Esophagus muscularis mucosa (tissue), 4 donors: ENCODE measurements at regions not wholly inside any gene's neighbourhood (a gene's known extent, or its start where the extent isn't known, plus 50 kb on each side); places are given as distances from the start of the nearest gene placed in this dataset.

ENCODE experiments used
- DNase-seq: peaks from one replicate; pipeline ENCODE4 v3.0.0-alpha.2; 2017; ENCODE audit errors: extremely low spot score
- H3K27ac ChIP-seq, 4 donors: fragments of 200-600 bp; sonication (generic); replicated peaks in 1 of 4; 1 replicate in 3 of 4; 2 replicates in 1 of 4; pipeline ENCODE4 v1.5.1; 2016 to 2019; ENCODE audit warnings: mild to moderate bottlenecking in 1 of 4
- H3K27me3 ChIP-seq, 4 donors: fragments of 200-600 bp; sonication (generic); one replicate each; pipeline versions ENCODE4 v1.5.1 to v1.6.0; 2016 to 2019
- H3K36me3 ChIP-seq, 4 donors: fragments of 200-600 bp; sonication (generic); one replicate each; pipeline ENCODE4 v1.5.1; 2016 to 2019
- H3K4me1 ChIP-seq, 4 donors: fragments of 200-600 bp; sonication (generic); one replicate each; pipeline ENCODE4 v1.5.1; 2016 to 2019
- H3K4me3 ChIP-seq, 4 donors: fragments of 200-600 bp; sonication (generic); 1 replicate in 2 of 4; 2 replicates in 2 of 4; pipeline ENCODE4 v1.5.1; 2016 to 2019; ENCODE audit warnings: mild to moderate bottlenecking in 4 of 4, moderate library complexity in 1 of 4
- H3K9me3 ChIP-seq, 4 donors: fragments of 200-600 bp; sonication (generic); 1 replicate in 3 of 4; 2 replicates in 1 of 4; pipeline ENCODE4 v1.5.1; 2016 to 2019
- EP300 ChIP-seq: sonication (generic); formaldehyde crosslinking; IDR thresholded peaks from one replicate; pipeline ENCODE4 v1.6.1; 2017; ENCODE audit warnings: antibody characterized with exemption
- POLR2A ChIP-seq: fragments of 450-650 bp; IDR thresholded peaks from one replicate; pipeline ENCODE4 v1.6.1; 2017; ENCODE audit warnings: antibody characterized with exemption, moderate library complexity, mild to moderate bottlenecking, low read depth
- POLR2AphosphoS5 ChIP-seq, 2 donors: sonication (generic); formaldehyde crosslinking; IDR thresholded peaks; one replicate each; pipeline ENCODE4 v1.6.1; 2017; ENCODE audit warnings: antibody characterized with exemption in 2 of 2
- WGBS: methylation state at CpG from one replicate; pipeline ENCODE4 v1.1.5; 2018; 5-methylcytosine and 5-hydroxymethylcytosine counted together
- intact Hi-C: fragments of 100-400 bp; cut with DNase I; formaldehyde crosslinking; loops from one replicate; pipeline ENCODE4 v1.15.1; 2023
- TF ChIP-seq, protein P1 (sequence below), 3 experiments: fragments of 200-600 bp in 2 of 3; fragments of 450-650 bp in 1 of 3; sonication (generic) in 2 of 3; IDR thresholded peaks; one replicate each; pipeline ENCODE4 v1.5.1; 2017 to 2019; ENCODE audit warnings: antibody characterized with exemption in 3 of 3, mild to moderate bottlenecking in 2 of 3, moderate library complexity in 1 of 3

DNA sequence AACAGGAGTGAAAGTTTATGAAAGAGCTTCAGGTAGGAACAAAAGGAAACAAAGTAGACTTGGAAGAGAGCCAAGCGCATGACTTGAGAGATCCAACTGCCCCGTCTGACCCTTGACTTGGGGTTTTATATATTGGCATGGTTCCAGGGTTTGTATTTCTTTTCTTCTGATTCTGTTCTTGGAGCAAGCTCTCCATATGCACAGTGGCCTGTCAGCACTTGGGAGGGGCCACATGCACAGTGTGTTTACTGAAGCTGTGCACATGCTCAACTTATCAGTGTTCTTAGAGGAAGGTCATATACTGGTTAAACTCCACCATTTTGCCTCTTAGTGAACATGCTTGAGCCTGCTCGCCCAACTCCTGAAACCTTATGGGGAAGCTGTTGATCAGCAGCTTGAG is 953.7 kb downstream of the TFAP2A start:
- Histone ChIP-seq H3K4me1 (no peaks in the 10 kb centered on the region), H3K27ac (no peak overlapping the region), H3K27me3 (no peaks in the 10 kb centered on the region), H3K4me3 (no peak overlapping the region), H3K36me3 (no peaks in the 10 kb centered on the region), H3K9me3 (no peaks in the 10 kb centered on the region)
- TF ChIP-seq, protein P1, sequence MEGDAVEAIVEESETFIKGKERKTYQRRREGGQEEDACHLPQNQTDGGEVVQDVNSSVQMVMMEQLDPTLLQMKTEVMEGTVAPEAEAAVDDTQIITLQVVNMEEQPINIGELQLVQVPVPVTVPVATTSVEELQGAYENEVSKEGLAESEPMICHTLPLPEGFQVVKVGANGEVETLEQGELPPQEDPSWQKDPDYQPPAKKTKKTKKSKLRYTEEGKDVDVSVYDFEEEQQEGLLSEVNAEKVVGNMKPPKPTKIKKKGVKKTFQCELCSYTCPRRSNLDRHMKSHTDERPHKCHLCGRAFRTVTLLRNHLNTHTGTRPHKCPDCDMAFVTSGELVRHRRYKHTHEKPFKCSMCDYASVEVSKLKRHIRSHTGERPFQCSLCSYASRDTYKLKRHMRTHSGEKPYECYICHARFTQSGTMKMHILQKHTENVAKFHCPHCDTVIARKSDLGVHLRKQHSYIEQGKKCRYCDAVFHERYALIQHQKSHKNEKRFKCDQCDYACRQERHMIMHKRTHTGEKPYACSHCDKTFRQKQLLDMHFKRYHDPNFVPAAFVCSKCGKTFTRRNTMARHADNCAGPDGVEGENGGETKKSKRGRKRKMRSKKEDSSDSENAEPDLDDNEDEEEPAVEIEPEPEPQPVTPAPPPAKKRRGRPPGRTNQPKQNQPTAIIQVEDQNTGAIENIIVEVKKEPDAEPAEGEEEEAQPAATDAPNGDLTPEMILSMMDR (IDR thresholded peaks at IDR 0.05), result no peak
- no peak for TF ChIP-seq POLR2A
- no peak for TF ChIP-seq POLR2AphosphoS5 (IDR thresholded peaks at IDR 0.05)
- no peak for TF ChIP-seq EP300
- no peak for DNase-seq
- intact Hi-C loops, result no loop called here
- WGBS, result 84% methylated on average over 3 of the region's 3 CpGs

DNA sequence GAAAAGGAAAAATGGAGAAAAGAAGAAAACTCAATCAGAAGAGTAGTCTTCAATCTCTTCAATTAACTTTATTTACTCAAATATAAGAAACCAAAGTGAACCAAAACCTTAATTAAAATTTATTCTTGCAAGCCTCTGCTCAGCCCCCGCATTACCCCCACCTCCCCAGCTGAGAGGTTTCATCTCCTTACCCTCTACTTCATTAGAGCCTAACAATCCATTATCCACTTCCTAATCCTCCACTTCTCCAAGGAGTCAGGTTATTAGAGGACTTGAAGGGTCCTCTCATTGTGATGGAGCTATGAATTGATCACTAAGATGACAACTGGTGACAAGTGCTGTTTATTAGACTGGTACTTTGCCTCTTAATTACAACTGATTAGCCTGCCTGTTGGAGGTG is 956.5 kb downstream of the TFAP2A start:
- intact Hi-C loops, result no loop called here
- 83% methylated on average over 1 of the region's 1 CpG for WGBS
- Histone ChIP-seq H3K4me3 (no peak overlapping the region), H3K9me3 (no peaks in the 10 kb centered on the region), H3K27ac (no peak overlapping the region), H3K36me3 (no peaks in the 10 kb centered on the region), H3K27me3 (no peaks in the 10 kb centered on the region), H3K4me1 (no peaks in the 10 kb centered on the region)
- DNase-seq, result no peak
- TF ChIP-seq, protein P1 (IDR thresholded peaks at IDR 0.05), result no peak
- TF ChIP-seq POLR2A (no peak), POLR2AphosphoS5 (IDR thresholded peaks at IDR 0.05) (no peak)

DNA sequence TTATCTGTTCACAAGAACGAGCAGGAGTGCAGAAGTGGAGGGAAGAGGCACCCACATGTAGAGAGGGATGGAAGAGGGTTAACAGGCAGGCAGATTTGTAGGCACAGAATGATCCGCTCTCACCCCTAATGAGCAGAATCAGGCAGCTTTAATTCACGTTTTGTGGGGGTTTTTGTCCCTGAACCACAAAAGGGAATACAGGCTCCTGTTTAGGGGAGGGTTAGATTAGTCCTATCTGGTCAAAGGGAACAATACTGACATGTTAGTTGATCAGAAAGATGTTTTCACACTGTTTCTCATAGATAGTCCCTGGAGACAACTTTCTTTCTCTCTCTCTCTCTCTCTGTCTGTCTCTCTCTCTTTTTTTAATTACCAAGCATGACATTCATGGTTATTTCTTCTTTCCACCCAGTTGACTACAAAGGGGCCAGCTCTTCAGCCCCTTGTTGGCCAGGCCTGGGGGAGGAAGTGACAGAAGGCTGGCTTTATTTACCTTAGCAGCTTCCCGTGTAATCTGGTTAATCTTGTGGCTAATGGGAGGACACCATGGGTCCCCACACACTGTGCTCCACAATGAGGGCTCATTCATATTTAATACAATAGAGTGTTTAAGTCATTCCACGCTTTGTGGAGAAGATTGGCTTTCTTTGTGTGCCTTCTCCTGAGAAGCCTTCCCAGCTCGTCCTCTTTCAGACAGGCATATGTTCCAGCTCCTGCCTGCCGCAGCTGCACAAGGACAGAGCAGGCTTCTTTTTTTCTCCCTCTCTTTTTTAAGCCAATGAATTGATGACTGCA is 958.8 kb downstream of the TFAP2A start:
- H3K36me3 ChIP-seq, result no peaks in the 10 kb centered on the region
- no peaks in the 10 kb centered on the region for H3K27me3 ChIP-seq
- TF ChIP-seq, protein P1 (IDR thresholded peaks at IDR 0.05), result no peak
- TF ChIP-seq POLR2A (no peak), POLR2AphosphoS5 (IDR thresholded peaks at IDR 0.05) (no peak), EP300 (no peak)
- intact Hi-C loops, result no loop called here
- no peak for DNase-seq
- H3K4me1 ChIP-seq, result no peaks in the 10 kb centered on the region
- H3K4me3 ChIP-seq, result no peak overlapping the region
- no peak overlapping the region for H3K27ac ChIP-seq
- H3K9me3 ChIP-seq, result peaks cover 0 to 3% (median 0%) of the 10 kb centered on the region in 4 donors
- 38% methylated on average over 7 of the region's 7 CpGs for WGBS

DNA sequence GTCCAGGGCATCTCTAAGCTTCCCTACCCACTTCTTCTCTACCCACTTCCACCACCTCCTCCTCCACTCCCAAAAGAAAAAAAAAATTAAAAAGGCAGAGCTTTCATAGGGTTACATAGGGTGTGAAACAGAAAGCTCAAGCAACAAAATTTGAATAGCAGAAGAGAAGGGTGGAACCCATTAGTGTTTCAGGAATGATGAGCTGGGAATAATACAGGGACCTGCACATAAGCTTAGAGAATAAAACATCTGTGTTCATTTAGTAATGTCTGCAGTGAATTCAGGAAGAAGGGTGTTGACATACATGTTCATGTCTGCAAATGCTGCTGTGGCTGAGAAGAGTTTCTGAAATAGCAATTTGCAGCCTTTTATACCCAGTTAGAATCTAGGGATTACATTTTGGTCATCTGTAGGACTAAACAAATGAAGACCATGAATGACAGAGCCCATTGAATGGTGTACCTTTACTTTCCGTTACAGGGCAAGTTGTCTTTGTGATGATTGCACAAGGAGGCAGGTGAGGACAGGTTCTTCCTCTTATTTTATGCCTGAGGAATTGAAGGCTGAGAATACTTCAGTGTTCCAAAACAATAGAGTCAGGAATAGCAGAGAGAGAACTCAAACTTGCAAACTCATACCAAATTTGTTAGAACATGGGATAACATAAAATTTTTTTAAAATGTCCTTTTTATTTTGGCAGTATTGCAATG is 975.1 kb downstream of the TFAP2A start:
- no peaks in the 10 kb centered on the region for H3K36me3 ChIP-seq
- intact Hi-C loops, result no loop called here
- 83% methylated on average over 1 of the region's 1 CpG for WGBS
- peaks cover 0 to 12% (median 9%) of the 10 kb centered on the region in 4 donors for H3K9me3 ChIP-seq
- no peak overlapping the region for H3K27ac ChIP-seq
- H3K4me1 ChIP-seq, result no peaks in the 10 kb centered on the region
- DNase-seq, result no peak
- no peak overlapping the region for H3K4me3 ChIP-seq
- H3K27me3 ChIP-seq, result no peaks in the 10 kb centered on the region
- TF ChIP-seq EP300 (no peak), POLR2A (no peak), POLR2AphosphoS5 (IDR thresholded peaks at IDR 0.05) (no peak)
- TF ChIP-seq, protein P1 (IDR thresholded peaks at IDR 0.05), result no peak
